GM12891 (cell line): ENCODE measurements at regions not wholly inside any gene's neighbourhood (a gene's known extent, or its start where the extent isn't known, plus 50 kb on each side); places are given as distances from the start of the nearest gene placed in this dataset.

Experiments
- POLR2A ChIP-seq: IDR thresholded peaks from 2 replicates; pipeline ENCODE4 v1.6.1; 2011; ENCODE audit warnings: low read depth, low read length, control low read depth
- POLR2AphosphoS5 ChIP-seq: IDR thresholded peaks from 2 replicates; pipeline ENCODE4 v1.6.1; 2011; ENCODE audit warnings: low read depth, low read length, control low read depth
- POU2F2 ChIP-seq: IDR thresholded peaks from 2 replicates; pipeline ENCODE4 v1.6.1; 2011; ENCODE audit warnings: low read depth, mild to moderate bottlenecking, control low read depth, low read length, moderate library complexity
- SPI1 ChIP-seq: IDR thresholded peaks from 2 replicates; pipeline ENCODE4 v1.6.1; 2011; ENCODE audit warnings: low read depth, low read length, control low read depth
- TAF1 ChIP-seq: IDR thresholded peaks from 2 replicates; pipeline ENCODE4 v1.6.1; 2011; ENCODE audit warnings: low read depth, low read length, control low read depth

DNA sequence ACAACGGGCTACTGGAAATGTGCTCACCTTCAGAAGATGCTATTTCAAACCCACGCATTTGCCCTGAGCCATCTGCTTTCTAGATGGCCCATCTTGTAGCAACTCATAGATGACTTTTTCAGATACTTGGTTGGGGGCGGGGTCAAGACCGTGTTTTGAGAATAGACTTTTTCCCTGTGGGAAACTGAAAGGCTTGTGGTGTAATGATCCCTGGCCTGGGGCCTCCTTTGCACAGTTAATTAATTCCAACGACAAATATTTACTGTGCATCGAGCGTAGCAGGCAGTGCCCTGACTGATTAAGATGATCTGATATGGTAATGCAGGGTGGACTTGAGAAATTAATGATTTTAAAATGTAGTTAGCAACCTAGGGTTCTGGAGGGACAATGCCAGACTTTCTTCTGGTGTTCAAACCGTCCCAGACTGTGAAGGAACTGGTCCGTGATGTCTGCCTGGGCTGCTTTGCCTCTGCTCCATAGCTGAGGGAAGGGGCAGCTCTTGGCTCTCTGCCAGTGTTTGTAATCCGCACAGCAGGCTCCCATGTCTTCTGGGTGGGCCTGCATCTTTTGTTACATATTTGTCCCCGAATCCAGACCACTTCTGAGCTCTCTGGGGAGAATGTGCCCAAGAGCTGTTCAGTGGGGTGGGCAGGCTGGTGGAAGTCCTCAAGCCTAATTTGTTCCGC, 84.8 kb downstream of the ADAMTS15 start:
- no peak for TF ChIP-seq POLR2A
- no peak for TF ChIP-seq POLR2AphosphoS5
- no peak for TF ChIP-seq SPI1
- no peak for TF ChIP-seq TAF1
- TF ChIP-seq POU2F2: no peak
